Nephron progenitor cell (in vitro differentiated cells): ENCODE measurements at regions not wholly inside any gene's neighbourhood (a gene's known extent, or its start where the extent isn't known, plus 50 kb on each side); places are given as distances from the start of the nearest gene placed in this dataset.

Experiments
- DNase-seq: peaks from one replicate; pipeline ENCODE4 v3.0.0; 2021
- H3K27ac Mint-ChIP-seq: 2 replicates; pipeline ENCODE4 v1.8.0; 2021; ENCODE audit warnings: mild to moderate bottlenecking, moderate library complexity, mixed read lengths
- H3K27me3 Mint-ChIP-seq: 2 replicates; pipeline ENCODE4 v1.8.0; 2021; ENCODE audit warnings: mild to moderate bottlenecking, low read depth, mixed read lengths; ENCODE audit not compliant: poor library complexity
- H3K36me3 Mint-ChIP-seq: 2 replicates; pipeline ENCODE4 v1.8.0; 2021; ENCODE audit warnings: low read depth, mixed read lengths
- H3K4me1 Mint-ChIP-seq: 2 replicates; pipeline ENCODE4 v1.8.0; 2021; ENCODE audit warnings: mixed read lengths
- H3K4me3 Mint-ChIP-seq: 2 replicates; pipeline ENCODE4 v1.8.0; 2021; ENCODE audit warnings: mild to moderate bottlenecking, moderate library complexity, mixed read lengths
- H3K9me3 Mint-ChIP-seq: 2 replicates; pipeline ENCODE4 v1.8.0; 2021; ENCODE audit warnings: mild to moderate bottlenecking, moderate library complexity, mixed read lengths
- CTCF ChIP-seq: fragments of 200-600 bp; sonication (generic); IDR thresholded peaks from 2 replicates; pipeline ENCODE4 v1.5.0; 2021; ENCODE audit warnings: antibody characterized with exemption

- Mint-ChIP-seq H3K9me3 (no peaks in the 10 kb centered on the region), H3K27ac (no peak overlapping the region), H3K4me3 (no peak overlapping the region)
Observed at GRCh38 chr6:145547594-145548335, 187.6 kb downstream of the EPM2A start.

GRCh38 chr6:145548933-145549648 lies 186.2 kb downstream of the EPM2A start:
- H3K9me3 Mint-ChIP-seq, result peaks cover 7% of the 10 kb centered on the region
- no peak for TF ChIP-seq CTCF
- H3K4me3 Mint-ChIP-seq, result no peak overlapping the region
- H3K27me3 Mint-ChIP-seq, result no peaks in the 10 kb centered on the region
- DNase-seq, result no peak
- no peaks in the 10 kb centered on the region for H3K36me3 Mint-ChIP-seq
- H3K4me1 Mint-ChIP-seq, result peaks cover 23% of the 10 kb centered on the region
- H3K27ac Mint-ChIP-seq, result no peak overlapping the region

More at GRCh38 chr6:145547594-145548335, 187.6 kb downstream of the EPM2A start:
- TF ChIP-seq CTCF, result no peak
- no peak for DNase-seq
- Mint-ChIP-seq H3K4me1 (peaks cover 23% of the 10 kb centered on the region), H3K36me3 (no peaks in the 10 kb centered on the region), H3K27me3 (peaks cover 2% of the 10 kb centered on the region)

GRCh38 chr6:145551164-145551563 lies 184.2 kb downstream of the EPM2A start:
- peaks cover 21% of the 10 kb centered on the region for H3K4me1 Mint-ChIP-seq
- no peak overlapping the region for H3K27ac Mint-ChIP-seq
- DNase-seq, result no peak
- no peak overlapping the region for H3K4me3 Mint-ChIP-seq
- H3K36me3 Mint-ChIP-seq, result no peaks in the 10 kb centered on the region
- no peak for TF ChIP-seq CTCF
- H3K27me3 Mint-ChIP-seq, result no peaks in the 10 kb centered on the region
- H3K9me3 Mint-ChIP-seq, result peaks cover 7% of the 10 kb centered on the region

GRCh38 chr6:145555084-145555483 lies 180.2 kb downstream of the EPM2A start:
- Mint-ChIP-seq H3K4me3 (no peak overlapping the region), H3K27ac (no peak overlapping the region), H3K27me3 (peaks cover 2% of the 10 kb centered on the region), H3K36me3 (no peaks in the 10 kb centered on the region), H3K9me3 (peaks cover 7% of the 10 kb centered on the region), H3K4me1 (peaks cover 9% of the 10 kb centered on the region)
- no peak for DNase-seq
- no peak for TF ChIP-seq CTCF

GRCh38 chr6:145557474-145557873 lies 177.8 kb downstream of the EPM2A start:
- peaks cover 9% of the 10 kb centered on the region for H3K4me1 Mint-ChIP-seq
- no peak for TF ChIP-seq CTCF
- H3K9me3 Mint-ChIP-seq, result peaks cover 7% of the 10 kb centered on the region
- no peak for DNase-seq
- H3K4me3 Mint-ChIP-seq, result no peak overlapping the region
- no peak overlapping the region for H3K27ac Mint-ChIP-seq
- no peaks in the 10 kb centered on the region for H3K36me3 Mint-ChIP-seq
- peaks cover 2% of the 10 kb centered on the region for H3K27me3 Mint-ChIP-seq

GRCh38 chr6:145559836-145560235 lies 175.5 kb downstream of the EPM2A start:
- H3K27me3 Mint-ChIP-seq, result peaks cover 2% of the 10 kb centered on the region
- H3K9me3 Mint-ChIP-seq, result no peaks in the 10 kb centered on the region
- H3K27ac Mint-ChIP-seq, result no peak overlapping the region
- H3K36me3 Mint-ChIP-seq, result no peaks in the 10 kb centered on the region
- no peak for DNase-seq
- H3K4me3 Mint-ChIP-seq, result no peak overlapping the region
- TF ChIP-seq CTCF, result no peak
- H3K4me1 Mint-ChIP-seq, result peaks cover 9% of the 10 kb centered on the region
